GM18520 (cell line): ENCODE measurements at regions not wholly inside any gene's neighbourhood (a gene's known extent, or its start where the extent isn't known, plus 50 kb on each side); places are given as distances from the start of the nearest gene placed in this dataset.
"Not testable (repeated sequence)": the region's sequence is repeated elsewhere in the genome, so short reads cannot be mapped to it uniquely, and the experiment has no call there.

Source experiments
- ATAC-seq: cut with Tn5 transposase; IDR thresholded peaks from one replicate; pipeline ENCODE4 v1.9.1; 2021; ENCODE audit not compliant: unreplicated experiment

DNA sequence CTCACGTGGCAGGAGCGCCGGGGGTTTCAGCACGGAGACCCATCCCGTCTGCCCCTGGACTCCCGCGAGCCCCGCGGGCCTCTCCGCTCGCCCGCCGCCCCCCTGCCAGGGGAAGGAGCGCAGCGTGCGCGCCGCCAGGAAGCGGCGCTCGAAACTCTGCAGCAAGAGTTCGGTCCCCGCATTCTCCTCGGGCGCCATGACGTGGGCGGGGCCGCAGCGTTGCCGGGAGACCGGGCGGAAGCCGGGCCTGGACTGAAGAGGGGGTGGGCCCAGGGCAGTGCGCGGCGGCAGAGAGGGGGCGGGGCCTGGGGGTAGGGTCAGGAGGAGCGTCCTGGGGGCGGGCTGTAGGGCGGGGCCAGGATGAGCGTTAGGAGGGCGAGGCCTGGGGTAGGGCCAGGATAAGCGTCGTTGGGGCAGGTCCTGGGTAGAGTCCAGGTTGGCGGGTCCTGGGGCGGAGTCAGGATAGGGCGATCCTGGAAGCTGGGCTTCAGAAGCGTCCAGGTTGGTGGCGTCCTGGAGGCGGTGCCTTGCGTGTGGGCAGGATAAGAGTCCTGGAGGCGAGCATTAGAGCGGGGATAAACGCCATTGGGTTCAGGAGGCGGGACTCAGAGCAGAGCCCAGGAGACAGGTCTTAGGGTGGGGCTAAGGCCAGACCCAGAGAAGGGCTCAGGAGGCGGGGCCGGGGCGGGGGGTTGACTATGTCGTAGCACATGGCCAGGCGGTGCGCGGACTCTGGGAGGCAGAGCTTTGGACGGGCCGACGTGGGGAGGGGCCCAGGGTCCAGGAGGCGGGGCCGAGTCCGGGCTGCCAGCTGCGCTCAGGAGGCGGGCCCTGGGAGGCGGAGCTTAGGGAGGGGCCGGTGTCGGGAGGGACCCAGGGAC, 229.0 kb upstream of the FRG2C start:
- ATAC-seq: peak; percentile 89

- ATAC-seq: not testable (repeated sequence)
Measured at GRCh38 chr3:75435794-75436400, 228.2 kb upstream of the FRG2C start.

DNA sequence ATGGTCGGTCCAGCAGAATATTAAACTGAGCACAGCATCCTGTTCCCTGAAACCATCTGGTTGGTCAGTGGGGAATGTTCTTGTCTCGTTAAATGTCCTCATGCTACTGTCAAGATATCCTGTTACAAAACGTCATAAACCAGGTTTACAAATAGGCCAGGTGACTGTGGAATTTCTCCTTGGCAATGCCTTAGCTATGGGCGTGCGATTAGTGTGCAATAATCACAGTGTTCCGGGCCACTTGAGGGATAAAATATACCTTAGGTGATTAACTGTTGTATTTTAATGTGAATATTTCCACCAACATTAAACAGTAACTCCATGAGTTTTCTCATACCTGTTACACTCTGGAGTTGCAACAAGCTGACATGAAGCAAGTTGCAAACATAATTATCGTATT, 223.1 kb upstream of the FRG2C start:
- not testable (repeated sequence) for ATAC-seq

DNA sequence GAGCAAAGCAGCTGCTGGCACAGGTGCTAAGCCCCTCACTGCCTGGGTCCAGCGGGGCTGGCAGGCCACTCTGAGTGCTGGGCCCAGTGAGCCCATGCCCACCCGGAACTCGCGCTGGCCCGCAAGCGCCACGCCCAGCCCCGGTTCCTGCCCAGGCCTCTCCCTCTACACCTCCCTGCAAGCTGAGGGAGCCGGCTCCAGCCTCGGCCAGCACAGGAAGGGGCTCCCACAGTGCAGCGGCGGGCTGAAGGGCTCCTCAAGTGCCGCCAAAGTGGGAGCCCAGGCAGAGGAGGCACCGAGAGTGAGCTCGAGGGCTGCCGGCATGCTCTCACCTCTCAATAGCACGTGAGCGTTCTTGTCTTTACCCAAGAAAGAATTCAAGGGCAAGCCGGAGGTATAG, 219.5 kb upstream of the FRG2C start:
- not testable (repeated sequence) for ATAC-seq

DNA sequence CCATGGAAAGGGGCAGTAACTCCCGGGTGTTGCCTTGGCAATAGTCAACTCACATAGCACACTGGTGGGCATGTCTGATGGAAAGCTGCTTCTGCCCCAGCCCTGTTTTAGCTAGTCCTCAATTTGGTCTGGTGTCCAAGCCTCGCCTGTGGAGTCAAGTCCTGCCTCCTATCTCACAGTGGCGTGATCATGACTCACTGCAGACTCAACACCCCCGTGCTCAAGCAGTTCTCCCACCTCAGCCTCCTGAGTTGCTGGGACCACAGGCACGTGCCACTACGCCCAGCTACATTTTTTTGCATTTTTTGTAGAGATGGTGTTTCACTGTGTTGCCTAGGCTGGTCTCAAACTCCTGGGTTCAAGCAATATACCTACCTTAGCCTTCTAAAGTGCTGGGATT, 218.9 kb upstream of the FRG2C start:
- not testable (repeated sequence) for ATAC-seq

- ATAC-seq: not testable (repeated sequence)
Measured at GRCh38 chr3:75446948-75447347, 217.2 kb upstream of the FRG2C start.

- ATAC-seq: not testable (repeated sequence)
Measured at GRCh38 chr3:75453328-75453727, 210.8 kb upstream of the FRG2C start.

GRCh38 chr3:75453839-75454238, 210.3 kb upstream of the FRG2C start:
- ATAC-seq: not testable (repeated sequence)

DNA sequence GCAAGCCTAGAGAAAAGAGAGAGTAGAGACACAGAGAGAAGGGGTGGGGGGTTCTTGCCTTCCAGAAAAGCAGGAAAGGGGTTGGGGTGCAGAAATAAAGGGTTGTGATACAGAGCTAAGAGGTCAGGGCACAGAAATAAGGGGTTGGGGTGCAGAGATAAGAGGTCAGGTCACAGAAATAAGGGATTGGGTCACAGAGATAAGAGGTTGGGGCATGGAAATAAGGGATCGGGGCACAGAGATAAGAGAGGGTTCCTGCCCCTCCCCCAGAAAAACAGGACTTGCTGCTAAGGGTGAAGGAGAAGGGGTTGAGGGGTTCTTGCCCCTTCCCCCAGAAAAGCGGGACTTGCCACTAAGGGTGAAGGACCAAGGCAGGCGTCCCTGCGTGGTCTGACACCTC, 189.6 kb upstream of the FRG2C start:
- ATAC-seq: not testable (repeated sequence)

DNA sequence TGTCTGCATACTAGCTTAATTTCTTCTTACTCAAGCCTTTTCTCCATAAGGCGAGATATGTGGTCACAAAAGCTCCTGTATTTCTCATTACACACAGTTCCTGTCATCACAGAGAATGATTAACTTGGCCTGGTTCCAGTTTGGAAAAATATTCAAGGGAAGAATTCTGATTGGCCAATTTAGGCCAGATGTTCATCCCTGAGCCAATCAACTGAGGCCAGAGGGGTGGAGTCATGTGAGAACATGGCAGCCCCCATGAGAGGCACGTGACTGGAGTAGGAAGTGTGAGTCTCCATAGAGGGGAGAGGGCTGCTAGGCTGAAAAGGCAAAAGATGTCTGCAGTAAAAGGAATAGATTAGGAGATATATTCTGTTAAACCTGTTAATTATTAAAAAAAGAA, 167.5 kb upstream of the FRG2C start:
- not testable (repeated sequence) for ATAC-seq

DNA sequence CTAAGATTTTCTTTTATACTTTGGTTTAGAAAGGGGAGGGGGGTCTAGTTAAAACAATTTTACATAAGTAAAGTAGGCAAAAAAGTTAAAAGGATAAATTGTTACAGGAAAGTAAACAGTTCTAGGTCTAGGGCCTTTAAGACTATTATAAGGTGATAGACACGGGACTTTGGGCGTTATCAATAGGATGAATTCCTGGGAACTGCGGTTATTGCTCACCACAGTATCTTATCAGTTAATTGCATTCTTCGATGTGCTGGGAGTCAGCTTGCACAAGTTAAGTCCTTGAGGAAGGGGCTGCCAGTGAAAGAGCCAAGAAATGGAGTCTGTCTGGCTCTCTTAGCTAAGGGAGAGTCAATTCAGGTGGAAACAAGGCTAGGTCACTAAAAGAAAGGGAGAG, 163.8 kb upstream of the FRG2C start:
- ATAC-seq: not testable (repeated sequence)

GRCh38 chr3:75502171-75502570, 162.0 kb upstream of the FRG2C start:
- not testable (repeated sequence) for ATAC-seq

DNA sequence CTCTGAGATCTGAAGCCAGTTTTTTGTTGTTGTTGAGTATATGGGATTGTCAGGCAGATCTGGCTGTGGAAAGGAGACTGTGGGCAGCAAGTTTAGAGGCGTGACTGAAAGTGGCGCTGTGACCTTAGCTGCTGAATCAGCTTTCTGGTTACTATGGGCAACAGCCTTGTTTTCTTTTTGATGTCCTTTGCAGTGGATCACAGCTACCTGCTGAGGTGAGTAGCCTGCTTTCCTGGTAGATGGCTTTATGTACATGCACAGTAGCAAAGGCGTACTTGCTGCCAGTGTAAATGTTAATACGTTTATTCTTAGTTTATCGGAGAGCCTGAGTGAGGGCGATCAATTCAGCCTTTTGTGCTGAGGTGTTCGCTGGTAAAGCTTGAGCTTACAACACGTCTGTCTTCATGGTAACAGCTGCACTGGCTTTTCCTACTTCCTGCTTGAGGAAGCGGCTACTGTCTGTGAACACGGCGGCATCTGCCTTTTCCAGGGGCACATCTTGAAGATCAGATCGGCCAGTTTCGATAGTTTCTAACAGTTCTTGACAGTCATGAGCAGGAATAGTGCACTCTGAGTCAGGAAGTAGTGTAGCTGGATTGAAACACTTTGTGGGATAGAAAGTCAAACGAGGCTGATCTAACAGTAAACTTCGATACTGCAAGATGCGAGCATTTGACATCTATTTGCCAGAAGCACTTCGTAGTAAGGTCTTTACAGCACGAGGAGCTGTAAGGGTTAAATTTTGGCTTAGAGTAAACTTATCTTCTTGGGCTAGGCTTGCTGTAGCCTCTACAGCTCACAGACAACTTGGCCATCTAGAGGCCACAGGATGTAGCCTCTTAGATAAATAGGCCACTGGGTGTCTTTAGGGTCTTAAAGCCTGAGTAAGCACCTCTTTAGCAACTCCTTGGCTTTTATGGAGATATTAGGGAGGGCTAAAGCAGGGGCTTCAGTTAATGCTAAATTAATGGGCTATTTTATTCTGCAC, 161.1 kb upstream of the FRG2C start:
- not testable (repeated sequence) for ATAC-seq

DNA sequence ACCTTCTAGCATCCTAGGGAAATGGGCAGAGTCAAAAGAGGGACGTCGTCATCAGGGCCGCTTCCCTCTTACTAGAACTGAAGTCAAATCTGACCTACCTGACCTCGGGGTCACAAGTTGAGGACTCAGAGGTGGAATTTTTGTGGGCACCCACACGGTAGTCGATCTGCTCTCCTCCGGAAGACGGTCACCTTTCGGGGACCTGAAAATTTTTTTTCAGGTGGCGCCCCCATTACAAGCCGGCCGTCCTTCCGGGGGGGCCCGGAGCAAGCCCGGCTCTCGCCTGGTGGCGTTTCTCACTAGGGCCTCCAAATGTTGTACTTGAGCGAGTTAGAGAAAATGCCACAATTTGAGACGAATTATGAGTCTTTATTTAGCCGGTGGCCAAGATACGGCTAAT, 157.5 kb upstream of the FRG2C start:
- ATAC-seq: no peak

DNA sequence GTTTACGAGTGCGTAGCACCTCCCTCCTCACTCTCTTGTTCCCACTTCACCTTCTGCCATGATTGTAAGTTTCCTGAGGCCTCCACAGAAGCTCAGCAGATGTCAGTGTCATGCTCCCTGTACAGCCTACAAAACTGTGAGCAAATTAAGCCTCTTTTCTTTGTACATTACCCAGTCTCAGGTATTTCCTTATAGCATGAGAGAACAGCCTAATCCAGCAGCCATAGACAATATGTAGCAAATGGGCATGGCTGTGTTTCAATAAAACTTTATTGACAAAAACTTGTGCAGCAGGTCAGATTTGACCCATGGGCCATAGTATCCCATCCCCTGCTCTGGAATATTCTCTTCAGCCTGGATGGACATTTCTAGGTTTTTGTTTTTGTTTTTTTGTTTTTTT, 156.2 kb upstream of the FRG2C start:
- ATAC-seq: not testable (repeated sequence)

DNA sequence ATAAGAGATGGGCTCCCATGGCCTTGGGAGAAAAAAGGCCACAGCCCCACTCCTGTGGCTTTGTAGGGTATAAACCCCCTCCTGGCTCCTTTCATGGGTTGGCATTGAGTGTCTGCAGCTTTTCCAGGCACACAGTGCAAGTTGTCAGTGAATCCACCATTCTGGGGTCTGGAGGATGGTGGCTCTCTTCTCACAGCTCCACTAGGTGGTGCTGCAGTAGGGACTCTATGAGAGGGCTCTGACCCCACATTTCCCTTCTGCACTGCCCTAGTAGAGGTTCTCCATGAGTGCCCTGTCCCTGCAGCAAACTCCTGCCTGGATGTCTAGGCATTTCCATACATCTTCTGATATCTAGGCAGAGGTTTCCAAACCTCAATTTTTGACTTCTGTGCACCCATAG, 136.5 kb upstream of the FRG2C start:
- ATAC-seq: not testable (repeated sequence)

DNA sequence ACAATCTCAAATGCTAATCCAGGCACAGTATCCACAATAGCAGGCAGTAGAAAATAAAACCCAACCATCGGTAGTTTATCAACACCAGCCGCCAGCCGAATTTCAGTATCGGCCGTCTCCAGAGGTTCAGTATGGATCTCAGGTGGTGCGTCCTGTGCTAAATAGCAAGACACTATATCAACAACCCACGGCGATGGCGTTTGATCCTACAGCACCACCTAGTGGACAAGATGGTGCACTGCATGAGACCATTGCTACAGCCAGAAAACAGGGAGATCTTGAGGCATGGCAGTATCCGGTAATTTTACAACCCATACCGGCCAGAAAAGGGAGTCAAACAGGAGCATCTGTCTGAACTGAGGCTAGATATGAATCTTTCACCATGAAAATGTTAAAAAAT, 112.0 kb upstream of the FRG2C start:
- not testable (repeated sequence) for ATAC-seq

DNA sequence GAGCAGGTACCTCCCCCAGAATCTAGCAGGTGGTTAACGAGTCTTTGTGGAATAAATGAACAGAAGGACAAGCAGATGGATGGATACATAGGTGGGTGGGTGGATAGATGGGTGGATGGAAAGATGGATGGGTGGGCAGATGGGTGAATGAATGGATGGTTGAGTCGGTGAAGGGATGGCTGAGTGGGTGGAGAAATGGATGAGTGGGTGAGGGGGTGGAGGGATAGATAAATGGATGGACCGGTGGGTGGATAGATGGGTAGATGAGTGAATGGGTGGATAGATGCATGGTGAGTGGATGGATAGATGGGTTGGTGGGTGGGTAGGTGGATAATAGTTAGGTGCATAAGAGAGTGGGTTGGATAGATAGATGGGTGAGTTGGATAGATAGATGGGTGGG, 99.7 kb upstream of the FRG2C start:
- not testable (repeated sequence) for ATAC-seq

- ATAC-seq: not testable (repeated sequence)
Measured at GRCh38 chr3:75572303-75572702, 91.8 kb upstream of the FRG2C start.

DNA sequence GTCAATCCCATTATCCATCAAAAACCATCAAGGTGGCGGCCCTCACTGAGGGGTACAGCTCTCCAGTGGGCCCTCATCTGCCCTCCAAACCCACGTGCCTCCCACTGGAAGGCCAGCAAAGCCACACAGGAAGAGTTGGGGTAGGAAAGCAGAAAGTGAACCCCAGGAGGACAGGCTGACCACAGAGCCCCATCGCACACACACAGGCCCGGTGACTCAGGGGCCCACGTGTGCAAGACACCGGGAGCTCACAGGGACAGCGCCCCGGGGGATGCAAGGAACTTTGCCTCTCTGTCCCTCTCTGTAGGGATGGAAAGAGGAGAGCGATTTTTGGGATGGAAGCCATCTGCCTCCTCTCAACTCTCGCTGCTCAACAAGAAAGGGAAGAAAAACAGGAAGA, 85.0 kb upstream of the FRG2C start:
- not testable (repeated sequence) for ATAC-seq

GRCh38 chr3:75579536-75579935, 84.6 kb upstream of the FRG2C start:
- ATAC-seq: not testable (repeated sequence)
